SK-N-SH (cell line): ENCODE measurements at regions not wholly inside any gene's neighbourhood (a gene's known extent, or its start where the extent isn't known, plus 50 kb on each side); places are given as distances from the start of the nearest gene placed in this dataset.
A peak's percentile ranks its signal among the peaks of the same experiment; 100 is the strongest.

Experiments
- CTCF ChIA-PET: fragments of 300-600, 350-600 bp; formaldehyde crosslinking; extraction: SDS; loops from one replicate; lab custom pipeline; 2021; lab: Yijun Ruan, JAX
- POLR2A ChIA-PET: fragments of 350-600 bp; sonication (Branson Sonifier 250); formaldehyde crosslinking; extraction: SDS; loops from one replicate; lab custom pipeline; 2020; ENCODE audit warnings: antibody characterized with exemption, inconsistent platforms; lab: Yijun Ruan, JAX
- DNase-seq: peaks from one replicate; pipeline ENCODE4 v3.0.0; 2012
- H2AFZ ChIP-seq: fragments of 200-600 bp; sonication (generic); 2 replicates; pipeline ENCODE4 v1.8.1; 2016; ENCODE audit warnings: antibody characterized with exemption, mild to moderate bottlenecking, low read depth
- H3F3A ChIP-seq: fragments of 200-600 bp; sonication (generic); replicated peaks from 2 replicates; pipeline ENCODE3; 2016; ENCODE audit warnings: antibody characterized with exemption, mild to moderate bottlenecking; ENCODE audit not compliant: insufficient read depth
- H3K27ac ChIP-seq, 2 experiments: fragments of 200-500 bp in 1 of 2; fragments of 200-600 bp in 1 of 2; sonication (Bioruptor generic) in 1 of 2; sonication (generic), shearing (Covaris generic) in 1 of 2; 2 replicates each; pipeline versions ENCODE4 v1.5.1 to v1.6.1; 2014 to 2016; ENCODE audit warnings: low read depth in 2 of 2, inconsistent platforms in 1 of 2, low read length in 1 of 2, mild to moderate bottlenecking in 1 of 2, mixed read lengths in 1 of 2
- H3K27me3 ChIP-seq: fragments of 200-600 bp; sonication (generic), shearing (Covaris generic); 2 replicates; pipeline ENCODE4 v1.6.1; 2016; ENCODE audit warnings: mixed run types; ENCODE audit not compliant: insufficient read depth
- H3K36me3 ChIP-seq, 2 experiments: fragments of 200-500 bp in 1 of 2; fragments of 200-600 bp in 1 of 2; sonication (Bioruptor generic) in 1 of 2; sonication (generic) in 1 of 2; replicated peaks in 1 of 2; 2 replicates each; pipeline versions ENCODE3 to v1.5.1; 2014 to 2016; ENCODE audit warnings: low read length in 1 of 2, mild to moderate bottlenecking in 1 of 2; ENCODE audit not compliant: insufficient read depth in 2 of 2, control insufficient read depth in 1 of 2
- H3K4me1 ChIP-seq, 2 experiments: fragments of 200-500 bp in 1 of 2; fragments of 200-600 bp in 1 of 2; sonication (Bioruptor generic) in 1 of 2; sonication (generic), shearing (Covaris generic) in 1 of 2; 2 replicates each; pipeline versions ENCODE4 v1.5.1 to v1.6.1; 2014 to 2016; ENCODE audit warnings: low read depth in 1 of 2, low read length in 1 of 2, mixed run types in 1 of 2; ENCODE audit not compliant: insufficient read depth in 2 of 2, control insufficient read depth in 1 of 2
- H3K4me2 ChIP-seq: fragments of 200-600 bp; sonication (generic), shearing (Covaris generic); 2 replicates; pipeline ENCODE4 v1.6.1; 2017; ENCODE audit warnings: mixed run types
- H3K4me3 ChIP-seq, 2 experiments: fragments of 200-500 bp in 1 of 2; fragments of 200-600 bp in 1 of 2; sonication (Bioruptor generic) in 1 of 2; sonication (generic), shearing (Covaris generic) in 1 of 2; 2 replicates each; pipeline versions ENCODE4 v1.5.1 to v1.8.1; 2014 to 2016; ENCODE audit warnings: low read depth in 2 of 2, inconsistent platforms in 1 of 2, low read length in 1 of 2, mild to moderate bottlenecking in 1 of 2, mixed read lengths in 1 of 2, moderate library complexity in 1 of 2
- H3K79me2 ChIP-seq: fragments of 200-600 bp; sonication (generic); 2 replicates; pipeline ENCODE4 v1.8.1; 2017; ENCODE audit warnings: mild to moderate bottlenecking; ENCODE audit not compliant: insufficient read depth
- H3K9ac ChIP-seq: fragments of 200-600 bp; sonication (generic); 2 replicates; pipeline ENCODE4 v1.6.1; 2017; ENCODE audit warnings: mixed run types
- H3K9me2 ChIP-seq: fragments of 200-600 bp; sonication (generic); 2 replicates; pipeline ENCODE4 v1.6.1; 2017; ENCODE audit warnings: mixed run types
- H3K9me3 ChIP-seq: fragments of 200-600 bp; sonication (generic); 2 replicates; pipeline ENCODE4 v1.6.1; 2017; ENCODE audit warnings: mixed run types, mild to moderate bottlenecking, moderate library complexity
- H4K20me1 ChIP-seq: fragments of 200-600 bp; sonication (generic); 2 replicates; pipeline ENCODE4 v1.6.1; 2017; ENCODE audit warnings: mild to moderate bottlenecking, mixed run types; ENCODE audit not compliant: insufficient read depth
- EP300 ChIP-seq, 2 experiments: IDR thresholded peaks; 2 replicates each; pipeline versions ENCODE4 v1.4.0 to v1.6.1; 2012; ENCODE audit warnings: borderline replicate concordance in 1 of 2, low read depth in 1 of 2, low read length in 1 of 2
- EZH2phosphoT487 ChIP-seq: fragments of 200-600 bp; sonication (generic); IDR thresholded peaks from 2 replicates; pipeline ENCODE4 v1.6.1; 2017; ENCODE audit warnings: low read depth, mixed run types, mild to moderate bottlenecking, antibody characterized with exemption, moderate library complexity, borderline replicate concordance
- GATA2 ChIP-seq: sonication (generic); formaldehyde crosslinking; IDR thresholded peaks from 2 replicates; pipeline ENCODE4 v1.5.0; 2020; ENCODE audit warnings: mild to moderate bottlenecking, missing genetic modification reagents
- MEF2A ChIP-seq: IDR thresholded peaks from 2 replicates; pipeline ENCODE4 v1.4.0; 2012; ENCODE audit warnings: low read depth, borderline replicate concordance
- MXI1 ChIP-seq: IDR thresholded peaks from 2 replicates; pipeline ENCODE4 v1.6.1; 2012; ENCODE audit warnings: mild to moderate bottlenecking, low read depth, low read length, improper control_type of control experiment
- NFIC ChIP-seq: IDR thresholded peaks from 2 replicates; pipeline ENCODE4 v1.4.0; 2012; ENCODE audit warnings: borderline replicate concordance
- POLR2AphosphoS5 ChIP-seq: IDR thresholded peaks from 2 replicates; pipeline ENCODE4 v1.6.1; 2012; ENCODE audit warnings: low read depth, low read length
- RFX5 ChIP-seq: IDR thresholded peaks from 2 replicates; pipeline ENCODE4 v1.6.1; 2012; ENCODE audit warnings: mild to moderate bottlenecking, improper control_type of control experiment, low read length
- SIN3A ChIP-seq: IDR thresholded peaks from 2 replicates; pipeline ENCODE4 v1.6.1; 2012; ENCODE audit warnings: low read depth, mild to moderate bottlenecking, low read length, moderate library complexity, borderline replicate concordance
- TCF12 ChIP-seq: IDR thresholded peaks from 2 replicates; pipeline ENCODE4 v1.4.0; 2012
- WGBS: methylation state at CpG from one replicate; pipeline ENCODE4 v1.1.6; 2017; ENCODE audit warnings: low lambda C conversion rate; 5-methylcytosine and 5-hydroxymethylcytosine counted together
- TF ChIP-seq, protein P1 (sequence below): IDR thresholded peaks from 2 replicates; pipeline ENCODE4 v1.6.1; 2012; ENCODE audit warnings: mild to moderate bottlenecking, low read depth, low read length, moderate library complexity

DNA sequence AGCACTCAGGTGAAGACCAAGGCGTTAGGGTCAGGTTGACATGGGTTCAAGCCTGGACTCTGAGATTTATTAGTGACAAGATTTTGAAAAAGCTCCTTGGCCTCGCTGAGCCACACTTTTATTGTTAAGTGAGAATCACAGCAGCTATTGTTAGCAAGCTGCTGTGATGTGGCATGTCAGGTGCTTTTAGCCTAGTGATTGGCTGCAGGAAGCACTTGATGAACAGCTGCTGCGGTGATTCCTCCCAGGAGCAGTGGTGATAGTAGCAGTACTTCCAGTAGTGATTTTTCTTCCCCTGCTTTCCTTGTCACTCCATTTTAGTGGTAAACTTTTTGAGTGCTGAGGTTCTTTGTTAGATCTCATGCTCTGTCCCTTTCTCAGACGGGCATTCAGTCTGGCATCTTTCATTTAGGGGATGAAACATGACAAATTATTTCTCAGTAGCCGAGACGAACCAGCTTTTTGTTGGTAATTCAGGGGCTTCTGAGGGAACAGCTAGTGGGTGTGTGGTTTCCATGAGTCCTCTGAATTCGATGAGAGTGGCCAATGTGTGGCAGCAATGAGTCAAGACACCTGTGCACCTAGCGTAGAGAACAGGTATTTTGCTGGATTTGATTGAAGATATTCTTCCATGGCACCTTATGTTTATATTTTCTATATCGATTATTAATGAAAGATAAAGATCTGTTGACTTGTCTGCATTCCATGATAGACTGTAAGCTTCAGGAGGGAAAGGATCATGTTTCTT, 696.7 kb downstream of the DHX35 start:
- WGBS, result 31% methylated on average over 8 of the region's 9 CpGs

DNA sequence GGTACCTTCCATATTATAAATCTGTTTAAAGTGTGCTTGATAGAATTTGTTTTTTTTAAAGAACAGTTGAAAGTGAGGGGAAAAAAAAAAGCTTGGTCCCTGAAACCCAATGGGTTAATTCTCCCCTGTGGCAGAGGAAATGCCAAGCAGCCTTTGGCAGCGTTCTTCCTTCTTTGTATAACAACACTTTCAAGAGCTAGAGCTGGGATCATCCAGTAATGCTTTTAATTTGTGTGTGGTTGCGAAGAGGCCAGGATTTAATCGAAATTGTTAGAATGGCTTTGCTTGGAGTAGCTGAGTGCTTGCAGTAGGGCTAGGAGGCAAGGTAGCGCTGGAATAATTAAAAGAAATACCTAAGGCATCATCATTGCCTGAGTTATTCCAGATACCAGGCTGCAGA, 692.0 kb downstream of the DHX35 start:
- H3K9me3 ChIP-seq, result no peaks in the 10 kb centered on the region
- H3K27me3 ChIP-seq, result no peaks in the 10 kb centered on the region
- WGBS, result 33% methylated on average over 4 of the region's 4 CpGs
- ChIA-PET CTCF (interaction anchor here (1.0 kb wide), 1 partner anchor 19 kb away, joined by 3 read pairs; no protein-coding TSS in a partner anchor), POLR2A (interaction anchor here (0.7 kb wide), 1 partner anchor 170 kb away, joined by 3 read pairs; no protein-coding TSS in a partner anchor)
- no peak for DNase-seq
- H3K9me2 ChIP-seq, result no peaks in the 10 kb centered on the region
- H4K20me1 ChIP-seq, result no peaks in the 10 kb centered on the region
- no peak overlapping the region for H2AFZ ChIP-seq
- no peaks in the 10 kb centered on the region for H3K79me2 ChIP-seq
- no peak overlapping the region for H3K4me2 ChIP-seq
- peaks cover 0 to 12% of the 10 kb centered on the region in 2 experiments; a peak in 1 of 4 replicates for H3K4me1 ChIP-seq
- H3K9ac ChIP-seq, result no peak overlapping the region
- no peaks in the 10 kb centered on the region for H3F3A ChIP-seq
- TF ChIP-seq POLR2AphosphoS5 (no peak), MEF2A (no peak), EP300 (IDR thresholded peaks at IDR 0.05; ENCODE audit: borderline replicate concordance in 1 of 2, low read depth in 1 of 2, low read length in 1 of 2) (no peak)
- no peaks in the 10 kb centered on the region for H3K36me3 ChIP-seq
- H3K4me3 ChIP-seq, result no peak overlapping the region
- H3K27ac ChIP-seq, result no peak overlapping the region

More for the DNA sequence above, 696.7 kb downstream of the DHX35 start:
- Histone ChIP-seq H3K27me3 (no peaks in the 10 kb centered on the region), H3K4me2 (no peak overlapping the region), H3K4me3 (no peak overlapping the region), H3K4me1 (0 out of 4 replicates have a peak, but pooled peaks cover 0 to 11% of the 10 kb centered on the region in 2 experiments), H3K36me3 (no peaks in the 10 kb centered on the region), H2AFZ (no peak overlapping the region), H3K9me2 (no peaks in the 10 kb centered on the region), H3K9me3 (no peaks in the 10 kb centered on the region), H3K9ac (no peak overlapping the region), H3F3A (peaks cover 5% of the 10 kb centered on the region), H3K27ac (peak overlapping the region in 1 of 2 experiments; percentile 85; a peak in 1 of 4 replicates), H4K20me1 (no peaks in the 10 kb centered on the region), H3K79me2 (no peaks in the 10 kb centered on the region)
- CTCF ChIA-PET, result interaction anchor here (1.8 kb wide), 1 partner anchor 22 kb away, joined by 4 read pairs; no protein-coding TSS in a partner anchor
- POLR2A ChIA-PET, result no interaction called here
- TF ChIP-seq MXI1 (no peak), EZH2phosphoT487 (no peak), NFIC (no peak), GATA2 (CRISPR knock-in tag) (no peak), SIN3A (no peak), TCF12 (no peak), EP300 (IDR thresholded peaks at IDR 0.05; ENCODE audit: borderline replicate concordance in 1 of 2, low read depth in 1 of 2, low read length in 1 of 2) (no peak), RFX5 (no peak)
- TF ChIP-seq, protein P1, sequence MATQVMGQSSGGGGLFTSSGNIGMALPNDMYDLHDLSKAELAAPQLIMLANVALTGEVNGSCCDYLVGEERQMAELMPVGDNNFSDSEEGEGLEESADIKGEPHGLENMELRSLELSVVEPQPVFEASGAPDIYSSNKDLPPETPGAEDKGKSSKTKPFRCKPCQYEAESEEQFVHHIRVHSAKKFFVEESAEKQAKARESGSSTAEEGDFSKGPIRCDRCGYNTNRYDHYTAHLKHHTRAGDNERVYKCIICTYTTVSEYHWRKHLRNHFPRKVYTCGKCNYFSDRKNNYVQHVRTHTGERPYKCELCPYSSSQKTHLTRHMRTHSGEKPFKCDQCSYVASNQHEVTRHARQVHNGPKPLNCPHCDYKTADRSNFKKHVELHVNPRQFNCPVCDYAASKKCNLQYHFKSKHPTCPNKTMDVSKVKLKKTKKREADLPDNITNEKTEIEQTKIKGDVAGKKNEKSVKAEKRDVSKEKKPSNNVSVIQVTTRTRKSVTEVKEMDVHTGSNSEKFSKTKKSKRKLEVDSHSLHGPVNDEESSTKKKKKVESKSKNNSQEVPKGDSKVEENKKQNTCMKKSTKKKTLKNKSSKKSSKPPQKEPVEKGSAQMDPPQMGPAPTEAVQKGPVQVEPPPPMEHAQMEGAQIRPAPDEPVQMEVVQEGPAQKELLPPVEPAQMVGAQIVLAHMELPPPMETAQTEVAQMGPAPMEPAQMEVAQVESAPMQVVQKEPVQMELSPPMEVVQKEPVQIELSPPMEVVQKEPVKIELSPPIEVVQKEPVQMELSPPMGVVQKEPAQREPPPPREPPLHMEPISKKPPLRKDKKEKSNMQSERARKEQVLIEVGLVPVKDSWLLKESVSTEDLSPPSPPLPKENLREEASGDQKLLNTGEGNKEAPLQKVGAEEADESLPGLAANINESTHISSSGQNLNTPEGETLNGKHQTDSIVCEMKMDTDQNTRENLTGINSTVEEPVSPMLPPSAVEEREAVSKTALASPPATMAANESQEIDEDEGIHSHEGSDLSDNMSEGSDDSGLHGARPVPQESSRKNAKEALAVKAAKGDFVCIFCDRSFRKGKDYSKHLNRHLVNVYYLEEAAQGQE, result no peak
- no peak for DNase-seq
